ENCODE measurements at regions not wholly inside any gene's neighbourhood (a gene's known extent, or its start where the extent isn't known, plus 50 kb on each side); places are given as distances from the start of the nearest gene placed in this dataset.

DNA sequence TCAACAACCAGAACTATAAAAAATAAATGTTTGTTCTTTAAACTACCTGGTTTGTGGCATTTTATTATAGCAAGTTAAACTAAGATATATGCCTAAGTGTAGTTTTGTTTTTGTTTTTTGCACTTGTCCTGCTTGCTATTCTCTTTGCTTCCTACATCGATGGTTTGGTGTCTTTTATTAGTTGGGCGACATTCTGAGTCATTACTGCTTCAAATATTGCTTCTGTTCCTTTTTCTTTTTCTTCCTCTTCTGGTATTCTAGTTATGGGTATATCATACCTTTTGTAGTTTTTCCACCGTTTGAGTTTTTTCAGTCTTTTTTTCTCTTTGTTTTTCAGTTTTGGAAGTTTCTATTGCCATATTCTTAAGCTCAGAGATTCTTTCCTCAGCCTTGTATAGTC lies 86.9 kb downstream of the MACIR start:
- DNase-seq: no peak
- Mint-ChIP-seq H3K27ac (no peak overlapping the region), H3K9me3 (peaks cover 3% of the 10 kb centered on the region), H3K4me3 (no peak overlapping the region), H3K36me3 (ENCODE audit: low read depth) (no peaks in the 10 kb centered on the region), H3K27me3 (ENCODE audit: low read depth) (peaks cover 26% of the 10 kb centered on the region), H3K4me1 (ENCODE audit: low read depth) (no peaks in the 10 kb centered on the region)
- CTCF ChIA-PET: no interaction called here
- intact Hi-C loops (cut with micrococcal nuclease): no loop called here

DNA sequence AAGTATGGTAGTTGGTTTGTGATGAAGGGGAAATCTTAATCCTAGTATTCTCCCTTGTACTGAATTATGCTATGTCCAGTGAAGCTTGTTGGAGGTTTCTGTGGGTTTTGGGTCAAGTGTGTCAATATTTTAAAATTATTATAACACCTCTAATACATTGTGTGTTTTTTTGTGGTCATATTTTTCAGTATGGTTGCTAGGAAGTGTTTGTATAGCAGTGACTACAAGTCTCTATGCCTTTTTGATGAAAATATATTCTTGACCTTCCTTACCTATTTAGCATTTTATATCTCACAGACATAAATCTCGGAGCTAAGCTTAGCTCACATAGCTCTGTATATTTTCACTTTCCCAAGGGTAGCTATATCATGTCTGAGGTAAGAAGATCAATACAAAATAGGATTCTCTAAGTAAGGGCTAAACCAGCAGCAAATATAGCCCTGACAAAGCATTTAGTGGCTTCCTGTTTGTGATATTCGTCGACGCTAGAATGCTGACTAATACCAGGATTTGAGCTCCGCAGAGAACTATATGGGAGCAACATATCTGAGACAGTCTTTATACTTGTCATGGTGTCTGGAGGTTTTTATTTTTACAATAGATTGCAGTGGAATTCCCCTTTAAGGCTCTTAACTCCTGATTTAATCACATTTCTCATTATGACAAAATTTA lies 82.3 kb downstream of the MACIR start:
- Mint-ChIP-seq H3K27ac (no peak overlapping the region), H3K27me3 (ENCODE audit: low read depth) (peaks cover 13% of the 10 kb centered on the region), H3K36me3 (ENCODE audit: low read depth) (no peaks in the 10 kb centered on the region), H3K4me1 (ENCODE audit: low read depth) (no peaks in the 10 kb centered on the region), H3K4me3 (no peak overlapping the region), H3K9me3 (peaks cover 3% of the 10 kb centered on the region)
- DNase-seq: no peak
- intact Hi-C loops (cut with micrococcal nuclease): no loop called here
- CTCF ChIA-PET: interaction anchor here (0.6 kb wide), 1 partner anchor 115 kb away, joined by 3 read pairs; no protein-coding TSS in a partner anchor

DNA sequence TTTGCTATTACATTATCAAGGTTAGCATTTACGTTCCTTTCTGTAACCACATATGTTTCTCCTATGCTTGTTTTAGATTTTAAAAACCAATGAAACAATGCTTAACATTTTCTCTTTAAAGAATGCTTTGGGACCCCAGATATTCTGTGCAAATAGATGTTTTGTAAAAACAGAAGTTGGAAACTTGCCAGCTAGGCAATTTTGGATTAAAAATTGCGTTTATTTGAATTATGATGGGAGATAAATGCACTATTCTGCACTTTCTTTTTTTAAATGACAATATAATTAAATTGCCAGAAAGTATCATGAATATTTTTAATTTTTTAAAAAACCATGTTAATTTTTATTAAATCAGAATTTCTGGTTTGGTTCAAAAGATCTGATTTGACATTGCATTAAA lies 81.6 kb downstream of the MACIR start:
- Mint-ChIP-seq H3K27me3 (ENCODE audit: low read depth) (peaks cover 13% of the 10 kb centered on the region), H3K4me1 (ENCODE audit: low read depth) (no peaks in the 10 kb centered on the region), H3K4me3 (no peak overlapping the region), H3K27ac (no peak overlapping the region), H3K9me3 (peaks cover 3% of the 10 kb centered on the region), H3K36me3 (ENCODE audit: low read depth) (no peaks in the 10 kb centered on the region)
- CTCF ChIA-PET: no interaction called here
- intact Hi-C loops (cut with micrococcal nuclease): no loop called here
- DNase-seq: no peak

DNA sequence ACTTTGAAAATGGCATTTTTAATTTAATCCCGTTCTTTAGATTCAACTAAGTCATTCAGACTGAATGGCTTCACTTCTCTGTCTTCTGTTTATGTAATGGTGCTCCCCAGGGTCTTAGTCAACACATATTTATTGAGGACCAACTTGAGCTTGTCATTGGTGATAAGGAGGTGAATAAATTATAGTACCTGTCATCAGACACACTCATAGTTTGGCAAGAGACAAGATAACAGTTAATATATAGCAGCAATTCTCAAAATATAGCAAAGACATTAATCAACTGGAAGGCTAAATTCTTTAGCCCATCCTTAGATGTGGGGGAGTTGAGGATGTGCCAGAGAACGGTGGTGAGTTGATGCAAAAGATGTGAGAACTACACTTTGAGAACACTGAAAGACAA lies 78.4 kb downstream of the MACIR start:
- Mint-ChIP-seq H3K27ac (no peak overlapping the region), H3K9me3 (no peaks in the 10 kb centered on the region), H3K4me3 (no peak overlapping the region), H3K27me3 (ENCODE audit: low read depth) (peaks cover 5% of the 10 kb centered on the region), H3K4me1 (ENCODE audit: low read depth) (no peaks in the 10 kb centered on the region), H3K36me3 (ENCODE audit: low read depth) (no peaks in the 10 kb centered on the region)
- CTCF ChIA-PET: no interaction called here
- DNase-seq: no peak
- intact Hi-C loops (cut with micrococcal nuclease): no loop called here

DNA sequence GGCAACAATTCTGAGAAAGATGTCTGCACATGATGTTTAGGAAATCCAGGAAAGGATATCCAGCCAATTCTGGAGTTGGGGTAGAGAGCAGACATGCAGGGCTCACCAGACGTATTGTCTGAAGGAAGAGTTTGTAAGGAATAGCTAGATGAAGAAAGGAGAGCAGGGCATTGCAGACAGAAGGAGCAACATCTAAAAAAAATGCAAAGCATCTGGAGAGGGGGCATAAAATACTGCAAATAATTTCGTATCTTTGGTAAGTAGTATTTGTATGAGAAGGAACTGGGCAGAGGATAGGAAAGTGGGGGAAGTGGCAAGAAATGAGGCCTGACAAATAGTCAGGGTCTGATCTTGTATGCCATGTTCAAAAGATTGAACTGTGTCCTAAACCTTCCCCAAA lies 74.8 kb downstream of the MACIR start:
- CTCF ChIA-PET: no interaction called here
- no peak for DNase-seq
- intact Hi-C loops (cut with micrococcal nuclease): no loop called here
- H3K9me3 Mint-ChIP-seq: no peaks in the 10 kb centered on the region
- no peaks in the 10 kb centered on the region for H3K36me3 Mint-ChIP-seq (ENCODE audit: low read depth)
- H3K4me1 Mint-ChIP-seq (ENCODE audit: low read depth): no peaks in the 10 kb centered on the region
- peaks cover 13% of the 10 kb centered on the region for H3K27me3 Mint-ChIP-seq (ENCODE audit: low read depth)
- H3K27ac Mint-ChIP-seq: no peak overlapping the region
- no peak overlapping the region for H3K4me3 Mint-ChIP-seq

DNA sequence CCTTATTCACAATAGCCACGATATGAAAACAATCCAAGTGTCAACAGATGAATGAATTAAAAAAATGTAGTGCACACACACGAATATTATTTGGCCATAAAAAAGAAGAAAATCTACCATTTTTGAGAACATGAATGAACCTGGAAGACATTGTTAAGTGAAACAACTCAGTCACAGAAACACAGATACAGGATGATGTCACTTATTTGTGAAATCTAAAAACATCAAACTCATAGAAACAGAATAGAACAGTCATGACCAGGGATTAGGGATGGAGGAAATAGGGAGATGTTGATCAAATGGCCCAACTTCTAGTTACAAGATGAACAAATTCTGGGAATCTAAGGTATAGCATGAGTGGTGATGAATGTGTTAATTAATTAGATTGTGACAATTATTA lies 72.3 kb downstream of the MACIR start:
- CTCF ChIA-PET: no interaction called here
- Mint-ChIP-seq H3K4me1 (ENCODE audit: low read depth) (no peaks in the 10 kb centered on the region), H3K9me3 (no peaks in the 10 kb centered on the region), H3K27me3 (ENCODE audit: low read depth) (peaks cover 15% of the 10 kb centered on the region), H3K36me3 (ENCODE audit: low read depth) (no peaks in the 10 kb centered on the region), H3K27ac (no peak overlapping the region), H3K4me3 (no peak overlapping the region)
- intact Hi-C loops (cut with micrococcal nuclease): no loop called here
- DNase-seq: no peak

All from activated naive CD4-positive, alpha-beta T cell treated with anti-CD3 and anti-CD28 coated beads for 36 hours (primary cell).